ENCODE measurements at regions not wholly inside any gene's neighbourhood (a gene's known extent, or its start where the extent isn't known, plus 50 kb on each side); places are given as distances from the start of the nearest gene placed in this dataset.

DNA sequence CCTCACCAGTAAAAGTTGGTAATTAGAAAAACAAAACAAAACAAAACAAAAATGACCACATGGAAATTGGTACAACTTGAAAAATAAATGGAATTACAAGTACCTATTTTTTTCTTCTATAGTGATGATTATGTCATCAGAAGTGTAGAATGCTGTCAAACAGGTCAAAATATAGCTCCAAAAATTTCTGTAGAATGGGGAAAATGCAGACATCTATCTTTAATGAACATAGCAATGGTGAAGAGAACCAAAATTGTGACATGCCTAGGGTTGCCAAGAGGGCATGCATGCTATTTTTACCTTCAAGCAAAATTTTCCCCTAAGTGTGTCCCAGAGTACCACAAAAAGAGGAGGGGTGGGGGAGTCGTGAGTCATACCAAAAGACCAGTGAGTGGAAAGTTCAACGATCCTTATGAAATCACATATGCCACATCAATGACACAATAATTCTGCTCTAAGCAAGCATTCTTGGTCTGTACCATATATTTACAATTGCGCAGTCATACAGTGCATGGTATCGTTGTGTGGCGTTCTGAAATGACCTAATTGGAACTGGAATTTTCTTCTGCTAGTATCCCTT, 1436.4 kb downstream of the SUCLG1 start:
- H3K4me1 ChIP-seq (ENCODE audit: insufficient read depth), result no peaks in the 10 kb centered on the region
- H3K36me3 ChIP-seq (replicated peaks; ENCODE audit: insufficient read depth, low read depth), result no peaks in the 10 kb centered on the region
- no peaks in the 10 kb centered on the region for H3K27me3 ChIP-seq
- 83% methylated on average over 5 of the region's 5 CpGs for WGBS (ENCODE audit: low lambda C conversion rate, missing lambda C conversion rate)
- DNase-seq (ENCODE audit: low spot score), result no peak
- no peak overlapping the region for H2AFZ ChIP-seq
- no peak overlapping the region for H3K4me2 ChIP-seq
- H3K27ac ChIP-seq, result no peak overlapping the region
- H3K9me2 ChIP-seq (replicated peaks; ENCODE audit: insufficient read depth), result no peaks in the 10 kb centered on the region
- H3K4me3 ChIP-seq, result no peak overlapping the region
- H4K20me1 ChIP-seq (ENCODE audit: insufficient read depth, poor library complexity, severe bottlenecking), result no peaks in the 10 kb centered on the region
- H3K9me3 ChIP-seq (ENCODE audit: low read depth), result no peaks in the 10 kb centered on the region
- no peak for TF ChIP-seq EZH2 (IDR thresholded peaks at IDR 0.05; ENCODE audit: borderline replicate concordance)
- TF ChIP-seq EZH2phosphoT487 (IDR thresholded peaks at IDR 0.05; ENCODE audit: low read depth, severe bottlenecking, unreplicated experiment), result no peak
- TF ChIP-seq, protein P1, sequence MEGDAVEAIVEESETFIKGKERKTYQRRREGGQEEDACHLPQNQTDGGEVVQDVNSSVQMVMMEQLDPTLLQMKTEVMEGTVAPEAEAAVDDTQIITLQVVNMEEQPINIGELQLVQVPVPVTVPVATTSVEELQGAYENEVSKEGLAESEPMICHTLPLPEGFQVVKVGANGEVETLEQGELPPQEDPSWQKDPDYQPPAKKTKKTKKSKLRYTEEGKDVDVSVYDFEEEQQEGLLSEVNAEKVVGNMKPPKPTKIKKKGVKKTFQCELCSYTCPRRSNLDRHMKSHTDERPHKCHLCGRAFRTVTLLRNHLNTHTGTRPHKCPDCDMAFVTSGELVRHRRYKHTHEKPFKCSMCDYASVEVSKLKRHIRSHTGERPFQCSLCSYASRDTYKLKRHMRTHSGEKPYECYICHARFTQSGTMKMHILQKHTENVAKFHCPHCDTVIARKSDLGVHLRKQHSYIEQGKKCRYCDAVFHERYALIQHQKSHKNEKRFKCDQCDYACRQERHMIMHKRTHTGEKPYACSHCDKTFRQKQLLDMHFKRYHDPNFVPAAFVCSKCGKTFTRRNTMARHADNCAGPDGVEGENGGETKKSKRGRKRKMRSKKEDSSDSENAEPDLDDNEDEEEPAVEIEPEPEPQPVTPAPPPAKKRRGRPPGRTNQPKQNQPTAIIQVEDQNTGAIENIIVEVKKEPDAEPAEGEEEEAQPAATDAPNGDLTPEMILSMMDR (IDR thresholded peaks at IDR 0.05; ENCODE audit: poor library complexity), result no peak
- no peaks in the 10 kb centered on the region for H3K79me2 ChIP-seq

DNA sequence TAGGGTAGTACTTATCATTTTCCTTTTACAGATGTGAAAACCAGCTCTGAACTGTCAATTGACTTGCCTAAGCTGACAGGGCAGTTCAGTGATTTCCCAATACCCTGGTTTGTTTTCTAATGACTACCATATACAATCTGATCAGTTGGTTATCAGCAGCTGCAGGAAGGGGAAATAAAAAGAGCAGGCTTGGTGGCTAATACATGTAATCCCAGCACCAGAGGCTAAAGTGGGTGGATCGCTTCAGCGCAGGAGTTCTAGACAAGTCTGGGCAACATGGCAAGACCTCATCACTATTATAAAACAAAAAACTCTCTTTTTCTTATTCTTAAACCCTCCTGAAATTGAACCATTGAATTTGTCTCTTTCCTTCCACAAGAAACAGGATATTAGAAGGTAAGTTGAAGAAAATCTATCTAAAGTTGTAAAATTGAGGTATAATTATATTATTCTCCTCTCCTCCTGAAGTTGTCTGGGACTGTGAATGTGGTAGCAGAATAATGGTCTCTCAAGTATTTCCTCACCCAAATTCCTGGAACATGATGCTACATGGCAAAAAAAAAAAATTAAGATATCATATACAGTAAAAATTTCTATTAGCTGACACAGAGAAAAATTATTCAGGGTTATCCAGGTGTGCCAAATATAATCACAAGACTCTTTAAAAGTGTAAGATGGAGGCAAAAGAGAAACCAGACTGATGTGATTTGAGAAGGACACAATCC, 1441.6 kb downstream of the SUCLG1 start:
- H3K79me2 ChIP-seq, result no peaks in the 10 kb centered on the region
- H3K9me2 ChIP-seq (replicated peaks; ENCODE audit: insufficient read depth), result no peaks in the 10 kb centered on the region
- no peaks in the 10 kb centered on the region for H3K9me3 ChIP-seq (ENCODE audit: low read depth)
- no peak overlapping the region for H3K27ac ChIP-seq
- H2AFZ ChIP-seq, result no peak overlapping the region
- H3K4me2 ChIP-seq, result no peak overlapping the region
- no peak overlapping the region for H3K4me3 ChIP-seq
- DNase-seq (ENCODE audit: low spot score), result no peak
- H3K4me1 ChIP-seq (ENCODE audit: insufficient read depth), result no peaks in the 10 kb centered on the region
- H4K20me1 ChIP-seq (ENCODE audit: insufficient read depth, poor library complexity, severe bottlenecking), result no peaks in the 10 kb centered on the region
- WGBS (ENCODE audit: low lambda C conversion rate, missing lambda C conversion rate), result 95% methylated on average over 2 of the region's 2 CpGs
- no peaks in the 10 kb centered on the region for H3K27me3 ChIP-seq
- TF ChIP-seq, protein P1 (IDR thresholded peaks at IDR 0.05; ENCODE audit: poor library complexity), result no peak
- TF ChIP-seq EZH2phosphoT487 (IDR thresholded peaks at IDR 0.05; ENCODE audit: low read depth, severe bottlenecking, unreplicated experiment) (no peak), EZH2 (IDR thresholded peaks at IDR 0.05; ENCODE audit: borderline replicate concordance) (no peak)
- H3K36me3 ChIP-seq (replicated peaks; ENCODE audit: insufficient read depth, low read depth), result no peaks in the 10 kb centered on the region

DNA sequence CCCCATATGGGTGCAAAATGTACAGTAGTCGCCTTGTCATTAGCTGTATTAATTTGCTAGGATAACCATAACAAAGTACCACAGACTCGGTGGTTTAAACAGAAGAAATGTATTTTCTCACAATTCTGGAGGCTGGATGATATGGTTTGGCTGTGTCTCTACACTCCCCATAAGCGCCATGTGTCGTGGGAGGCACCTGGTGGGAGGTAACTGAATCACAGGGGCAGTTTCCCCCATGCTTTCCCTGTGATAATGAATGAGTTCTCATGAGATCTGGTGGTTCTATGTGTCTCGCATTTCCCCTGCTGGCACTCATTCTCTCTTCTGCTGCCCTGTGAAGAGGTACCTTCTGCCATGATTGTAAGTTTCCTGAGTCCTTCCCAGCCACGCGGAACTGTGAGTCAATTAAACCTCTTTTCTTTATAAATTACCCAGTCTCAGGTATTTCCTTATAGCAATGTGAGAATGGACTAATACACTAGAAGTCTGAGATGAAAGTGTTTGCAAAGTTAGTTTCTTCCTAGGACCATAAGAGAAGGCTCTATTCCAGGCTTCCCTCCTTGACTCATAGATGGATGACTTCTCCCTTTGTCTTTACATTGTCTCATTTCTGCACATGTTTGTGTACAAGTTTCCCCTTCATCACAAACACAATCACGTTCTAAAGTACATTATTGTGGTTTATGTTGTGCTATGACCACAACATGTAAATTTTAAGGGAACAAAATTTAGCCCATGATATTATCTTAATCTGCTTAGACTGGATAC, 1442.6 kb downstream of the SUCLG1 start:
- no peaks in the 10 kb centered on the region for H4K20me1 ChIP-seq (ENCODE audit: insufficient read depth, poor library complexity, severe bottlenecking)

More for the DNA sequence above, 1442.6 kb downstream of the SUCLG1 start:
- no peaks in the 10 kb centered on the region for H3K27me3 ChIP-seq
- H3K36me3 ChIP-seq (replicated peaks; ENCODE audit: insufficient read depth, low read depth), result no peaks in the 10 kb centered on the region
- H3K27ac ChIP-seq, result no peak overlapping the region
- H3K9me2 ChIP-seq (replicated peaks; ENCODE audit: insufficient read depth), result no peaks in the 10 kb centered on the region
- no peak overlapping the region for H3K4me3 ChIP-seq
- no peak overlapping the region for H2AFZ ChIP-seq
- 91% methylated on average over 8 of the region's 8 CpGs for WGBS (ENCODE audit: low lambda C conversion rate, missing lambda C conversion rate)
- no peak for DNase-seq (ENCODE audit: low spot score)
- no peak overlapping the region for H3K4me2 ChIP-seq
- H3K79me2 ChIP-seq, result no peaks in the 10 kb centered on the region
- H3K4me1 ChIP-seq (ENCODE audit: insufficient read depth), result no peaks in the 10 kb centered on the region
- H3K9me3 ChIP-seq (ENCODE audit: low read depth), result no peaks in the 10 kb centered on the region
- TF ChIP-seq EZH2phosphoT487 (IDR thresholded peaks at IDR 0.05; ENCODE audit: low read depth, severe bottlenecking, unreplicated experiment) (no peak), EZH2 (IDR thresholded peaks at IDR 0.05; ENCODE audit: borderline replicate concordance) (no peak)
- TF ChIP-seq, protein P1 (IDR thresholded peaks at IDR 0.05; ENCODE audit: poor library complexity), result no peak
